GM23338 (cell line): ENCODE measurements at regions not wholly inside any gene's neighbourhood (a gene's known extent, or its start where the extent isn't known, plus 50 kb on each side); places are given as distances from the start of the nearest gene placed in this dataset.

Experiments used
- ATAC-seq: fragments of 200-7000 bp; cut with Tn5 transposase; 3 replicates; pipeline ENCODE4 v1.9.1; 2020
- DNase-seq: peaks from one replicate; pipeline ENCODE4 v3.0.0-alpha.2; 2015; ENCODE audit warnings: low spot score
- H2AFZ ChIP-seq: fragments of 200-600 bp; sonication (generic); 2 replicates; pipeline ENCODE4 v1.8.0; 2016; ENCODE audit warnings: antibody characterized with exemption, mild to moderate bottlenecking, moderate library complexity
- H3F3A ChIP-seq: fragments of 200-600 bp; sonication (generic); replicated peaks from 2 replicates; pipeline ENCODE4 v1.8.0; 2017; ENCODE audit warnings: antibody characterized with exemption, mixed run types, low read depth
- H3K27ac ChIP-seq: fragments of 200-600 bp; sonication (generic); 2 replicates; pipeline ENCODE4 v1.6.1; 2016; ENCODE audit warnings: low read depth
- H3K27me3 ChIP-seq: fragments of 200-600 bp; sonication (generic); 2 replicates; pipeline ENCODE4 v1.8.0; 2016; ENCODE audit warnings: mild to moderate bottlenecking, mixed run types, moderate library complexity; ENCODE audit not compliant: insufficient read depth
- H3K36me3 ChIP-seq: fragments of 200-600 bp; sonication (generic); 2 replicates; pipeline ENCODE4 v1.8.0; 2016; ENCODE audit warnings: mild to moderate bottlenecking; ENCODE audit not compliant: insufficient read depth
- H3K4me1 ChIP-seq: fragments of 200-600 bp; sonication (generic); 2 replicates; pipeline ENCODE4 v1.8.0; 2016; ENCODE audit warnings: mild to moderate bottlenecking, moderate library complexity; ENCODE audit not compliant: insufficient read depth
- H3K4me2 ChIP-seq: fragments of 200-600 bp; sonication (generic); 2 replicates; pipeline ENCODE4 v1.7.1; 2017; ENCODE audit warnings: mixed run types
- H3K4me3 ChIP-seq: fragments of 200-600 bp; sonication (generic); 2 replicates; pipeline ENCODE4 v1.6.1; 2016; ENCODE audit warnings: mixed run types
- H3K79me2 ChIP-seq: fragments of 200-600 bp; sonication (generic); replicated peaks from 2 replicates; pipeline ENCODE4 v1.8.0; 2017; ENCODE audit warnings: mild to moderate bottlenecking; ENCODE audit not compliant: insufficient read depth
- H3K9me2 ChIP-seq: fragments of 200-600 bp; sonication (generic); 2 replicates; pipeline ENCODE4 v1.8.0; 2017; ENCODE audit not compliant: insufficient read depth
- H4K20me1 ChIP-seq: fragments of 200-600 bp; sonication (generic); replicated peaks from 2 replicates; pipeline ENCODE4 v1.8.0; 2017; ENCODE audit warnings: mild to moderate bottlenecking; ENCODE audit not compliant: insufficient read depth
- H3K27ac Mint-ChIP-seq: 2 replicates; pipeline ENCODE4 v1.8.0; 2020; ENCODE audit warnings: inconsistent platforms, mild to moderate bottlenecking, moderate library complexity, mixed read lengths
- H3K27me3 Mint-ChIP-seq: 3 replicates; pipeline ENCODE4 v1.8.0; 2022; ENCODE audit warnings: low read depth, mild to moderate bottlenecking, moderate library complexity, mixed read lengths, inconsistent platforms; ENCODE audit not compliant: insufficient read depth, poor library complexity
- H3K36me3 Mint-ChIP-seq: 3 replicates; pipeline ENCODE4 v1.8.0; 2021; ENCODE audit warnings: low read depth, mild to moderate bottlenecking, inconsistent platforms, moderate library complexity, mixed read lengths
- H3K4me1 Mint-ChIP-seq: 3 replicates; pipeline ENCODE4 v1.8.0; 2020; ENCODE audit warnings: mild to moderate bottlenecking, inconsistent platforms, mixed read lengths
- H3K4me3 Mint-ChIP-seq: 3 replicates; pipeline ENCODE4 v1.8.0; 2021; ENCODE audit warnings: moderate library complexity, mild to moderate bottlenecking, inconsistent platforms, mixed read lengths
- H3K9me3 Mint-ChIP-seq: 3 replicates; pipeline ENCODE4 v1.8.0; 2020; ENCODE audit warnings: moderate library complexity, mild to moderate bottlenecking, inconsistent platforms, mixed read lengths
- CREB1 ChIP-seq: fragments of 250-450 bp; sonication (Bioruptor Pico); IDR thresholded peaks from 2 replicates; pipeline ENCODE4 v1.5.0; 2020; ENCODE audit warnings: low read depth, mild to moderate bottlenecking, moderate library complexity
- EZH2 ChIP-seq: fragments of 200-600 bp; sonication (generic); IDR thresholded peaks from one replicate; pipeline ENCODE4 v1.8.0; 2017; ENCODE audit warnings: antibody characterized with exemption, mild to moderate bottlenecking, low read depth; ENCODE audit not compliant: unreplicated experiment
- JUNB ChIP-seq: IDR thresholded peaks from one replicate; pipeline ENCODE4 v1.6.1; 2016; ENCODE audit warnings: antibody characterized with exemption; ENCODE audit not compliant: unreplicated experiment
- NANOG ChIP-seq: IDR thresholded peaks from 2 replicates; pipeline ENCODE4 v1.6.1; 2016; ENCODE audit warnings: antibody characterized with exemption, borderline replicate concordance
- STAT1 ChIP-seq: IDR thresholded peaks from one replicate; pipeline ENCODE4 v1.6.1; 2016; ENCODE audit warnings: antibody characterized with exemption; ENCODE audit not compliant: unreplicated experiment
- ZNF114 ChIP-seq: fragments of 250-450 bp; sonication (Bioruptor Pico); IDR thresholded peaks from 2 replicates; pipeline ENCODE4 v1.5.0; 2020; ENCODE audit warnings: mild to moderate bottlenecking, moderate library complexity
- ZNF331 ChIP-seq: fragments of 250-450 bp; sonication (Bioruptor Pico); IDR thresholded peaks from 2 replicates; pipeline ENCODE4 v1.5.0; 2020; ENCODE audit warnings: low read depth, mild to moderate bottlenecking, moderate library complexity
- TF ChIP-seq, protein P1 (sequence below), 2 experiments: fragments of 200-600 bp in 1 of 2; sonication (generic) in 1 of 2; conservative IDR thresholded peaks; 2 replicates each; pipeline versions ENCODE4 v1.5.1 to v1.6.1; 2016 to 2017; ENCODE audit warnings: antibody characterized with exemption in 2 of 2, low read depth in 2 of 2, mild to moderate bottlenecking in 2 of 2, moderate library complexity in 1 of 2
- TF ChIP-seq, protein P2 (sequence below): IDR thresholded peaks from one replicate; pipeline ENCODE4 v1.6.1; 2018; ENCODE audit warnings: antibody characterized with exemption; ENCODE audit not compliant: unreplicated experiment

DNA sequence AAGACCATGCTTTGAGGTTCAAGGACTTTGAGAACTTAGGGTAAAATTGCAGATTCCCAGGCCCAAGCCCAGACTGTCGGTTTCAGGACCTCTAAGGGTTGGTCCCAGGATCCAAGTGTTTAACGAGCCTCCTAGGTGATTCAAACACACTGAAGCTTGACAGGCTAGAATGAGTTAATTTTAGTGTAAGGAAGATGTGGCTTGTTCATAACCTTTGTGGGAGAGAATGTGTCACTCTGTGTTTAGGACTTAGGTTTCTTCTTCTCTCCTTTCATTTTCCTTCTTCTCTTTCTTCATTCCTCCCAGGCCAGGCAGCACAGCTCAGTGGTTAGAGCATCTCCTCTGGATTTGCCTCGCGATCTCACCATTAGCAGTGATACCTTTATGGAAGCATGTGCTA, 104.8 kb upstream of the KCNG1 start:
- H4K20me1 ChIP-seq: no peaks in the 10 kb centered on the region
- DNase-seq (no peak), ATAC-seq (no peak)
- no peak overlapping the region for H3K27ac ChIP-seq
- Mint-ChIP-seq H3K27ac (no peak overlapping the region), H3K4me3 (no peak overlapping the region), H3K4me1 (peaks cover 5% of the 10 kb centered on the region; the same call in 2 of the 3 replicates), H3K36me3 (no peaks in the 10 kb centered on the region), H3K9me3 (no peaks in the 10 kb centered on the region), H3K27me3 (peaks cover 4% of the 10 kb centered on the region)
- H3K9me2 ChIP-seq: no peaks in the 10 kb centered on the region
- no peaks in the 10 kb centered on the region for H3K36me3 ChIP-seq
- H3K4me1 ChIP-seq: no peaks in the 10 kb centered on the region
- no peaks in the 10 kb centered on the region for H3K27me3 ChIP-seq
- no peak overlapping the region for H3K4me2 ChIP-seq
- H2AFZ ChIP-seq: no peak overlapping the region
- no peaks in the 10 kb centered on the region for H3K79me2 ChIP-seq
- no peak overlapping the region for H3K4me3 ChIP-seq
- TF ChIP-seq EZH2 (no peak), CREB1 (CRISPR knock-in tag) (no peak), ZNF114 (CRISPR knock-in tag) (no peak)
- TF ChIP-seq, protein P1, sequence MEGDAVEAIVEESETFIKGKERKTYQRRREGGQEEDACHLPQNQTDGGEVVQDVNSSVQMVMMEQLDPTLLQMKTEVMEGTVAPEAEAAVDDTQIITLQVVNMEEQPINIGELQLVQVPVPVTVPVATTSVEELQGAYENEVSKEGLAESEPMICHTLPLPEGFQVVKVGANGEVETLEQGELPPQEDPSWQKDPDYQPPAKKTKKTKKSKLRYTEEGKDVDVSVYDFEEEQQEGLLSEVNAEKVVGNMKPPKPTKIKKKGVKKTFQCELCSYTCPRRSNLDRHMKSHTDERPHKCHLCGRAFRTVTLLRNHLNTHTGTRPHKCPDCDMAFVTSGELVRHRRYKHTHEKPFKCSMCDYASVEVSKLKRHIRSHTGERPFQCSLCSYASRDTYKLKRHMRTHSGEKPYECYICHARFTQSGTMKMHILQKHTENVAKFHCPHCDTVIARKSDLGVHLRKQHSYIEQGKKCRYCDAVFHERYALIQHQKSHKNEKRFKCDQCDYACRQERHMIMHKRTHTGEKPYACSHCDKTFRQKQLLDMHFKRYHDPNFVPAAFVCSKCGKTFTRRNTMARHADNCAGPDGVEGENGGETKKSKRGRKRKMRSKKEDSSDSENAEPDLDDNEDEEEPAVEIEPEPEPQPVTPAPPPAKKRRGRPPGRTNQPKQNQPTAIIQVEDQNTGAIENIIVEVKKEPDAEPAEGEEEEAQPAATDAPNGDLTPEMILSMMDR (conservative IDR thresholded peaks at IDR 0.05; ENCODE audit: low read depth in 2 of 2): no peak
- no peaks in the 10 kb centered on the region for H3F3A ChIP-seq

DNA sequence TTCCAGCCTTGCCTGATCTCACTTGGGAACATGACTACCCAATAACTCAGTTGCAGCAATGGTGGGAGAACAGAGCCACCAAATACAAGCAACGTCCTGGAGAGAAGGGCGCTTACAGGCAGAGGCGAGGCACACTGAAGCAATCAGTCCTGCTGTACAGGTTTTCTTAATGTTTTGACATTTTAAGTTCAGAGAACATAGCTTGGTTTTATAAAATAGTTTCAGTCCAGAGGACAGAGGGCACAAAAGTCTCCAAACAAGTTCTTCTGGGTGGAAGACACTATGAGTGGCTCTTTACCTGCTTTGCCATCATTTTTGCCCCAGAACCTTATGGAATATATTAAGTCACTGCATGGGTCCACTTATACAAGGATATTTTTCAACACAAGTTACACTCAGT, 103.4 kb upstream of the KCNG1 start:
- no peak overlapping the region for H3K4me3 ChIP-seq
- ATAC-seq (no peak), DNase-seq (no peak)
- Mint-ChIP-seq H3K4me3 (no peak overlapping the region), H3K27me3 (peaks cover 9% of the 10 kb centered on the region), H3K27ac (no peak overlapping the region), H3K4me1 (peaks cover 19% of the 10 kb centered on the region), H3K36me3 (no peaks in the 10 kb centered on the region), H3K9me3 (no peaks in the 10 kb centered on the region)
- H3K27me3 ChIP-seq: no peaks in the 10 kb centered on the region
- H4K20me1 ChIP-seq: no peaks in the 10 kb centered on the region
- H3K79me2 ChIP-seq: no peaks in the 10 kb centered on the region
- H3K36me3 ChIP-seq: no peaks in the 10 kb centered on the region
- peaks cover 12% of the 10 kb centered on the region for H3K4me1 ChIP-seq
- H3K9me2 ChIP-seq: no peaks in the 10 kb centered on the region
- H3K27ac ChIP-seq: no peak overlapping the region
- no peaks in the 10 kb centered on the region for H3F3A ChIP-seq
- 0 out of 2 replicates have a peak overlapping the region, but pooled peaks have one; percentile 16 for H2AFZ ChIP-seq
- H3K4me2 ChIP-seq: no peak overlapping the region
- TF ChIP-seq, protein P1 (conservative IDR thresholded peaks at IDR 0.05; ENCODE audit: low read depth in 2 of 2): no peak
- TF ChIP-seq EZH2 (no peak), ZNF331 (CRISPR knock-in tag) (no peak), CREB1 (CRISPR knock-in tag) (no peak), NANOG (no peak), STAT1 (no peak), ZNF114 (CRISPR knock-in tag) (no peak), JUNB (no peak)
- TF ChIP-seq, protein P2, sequence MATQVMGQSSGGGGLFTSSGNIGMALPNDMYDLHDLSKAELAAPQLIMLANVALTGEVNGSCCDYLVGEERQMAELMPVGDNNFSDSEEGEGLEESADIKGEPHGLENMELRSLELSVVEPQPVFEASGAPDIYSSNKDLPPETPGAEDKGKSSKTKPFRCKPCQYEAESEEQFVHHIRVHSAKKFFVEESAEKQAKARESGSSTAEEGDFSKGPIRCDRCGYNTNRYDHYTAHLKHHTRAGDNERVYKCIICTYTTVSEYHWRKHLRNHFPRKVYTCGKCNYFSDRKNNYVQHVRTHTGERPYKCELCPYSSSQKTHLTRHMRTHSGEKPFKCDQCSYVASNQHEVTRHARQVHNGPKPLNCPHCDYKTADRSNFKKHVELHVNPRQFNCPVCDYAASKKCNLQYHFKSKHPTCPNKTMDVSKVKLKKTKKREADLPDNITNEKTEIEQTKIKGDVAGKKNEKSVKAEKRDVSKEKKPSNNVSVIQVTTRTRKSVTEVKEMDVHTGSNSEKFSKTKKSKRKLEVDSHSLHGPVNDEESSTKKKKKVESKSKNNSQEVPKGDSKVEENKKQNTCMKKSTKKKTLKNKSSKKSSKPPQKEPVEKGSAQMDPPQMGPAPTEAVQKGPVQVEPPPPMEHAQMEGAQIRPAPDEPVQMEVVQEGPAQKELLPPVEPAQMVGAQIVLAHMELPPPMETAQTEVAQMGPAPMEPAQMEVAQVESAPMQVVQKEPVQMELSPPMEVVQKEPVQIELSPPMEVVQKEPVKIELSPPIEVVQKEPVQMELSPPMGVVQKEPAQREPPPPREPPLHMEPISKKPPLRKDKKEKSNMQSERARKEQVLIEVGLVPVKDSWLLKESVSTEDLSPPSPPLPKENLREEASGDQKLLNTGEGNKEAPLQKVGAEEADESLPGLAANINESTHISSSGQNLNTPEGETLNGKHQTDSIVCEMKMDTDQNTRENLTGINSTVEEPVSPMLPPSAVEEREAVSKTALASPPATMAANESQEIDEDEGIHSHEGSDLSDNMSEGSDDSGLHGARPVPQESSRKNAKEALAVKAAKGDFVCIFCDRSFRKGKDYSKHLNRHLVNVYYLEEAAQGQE: no peak
